ENCODE measurements at regions not wholly inside any gene's neighbourhood (a gene's known extent, or its start where the extent isn't known, plus 50 kb on each side); places are given as distances from the start of the nearest gene placed in this dataset.

GRCh38 chr10:125415964-125416363, 255.6 kb upstream of the CTBP2 start:
- TF ChIP-seq CTCF (IDR thresholded peaks at IDR 0.05) (no peak), USF1 (IDR thresholded peaks at IDR 0.05; ENCODE audit: borderline replicate concordance, low read depth) (no peak), GABPA (IDR thresholded peaks at IDR 0.05; ENCODE audit: low read depth) (no peak), USF2 (IDR thresholded peaks at IDR 0.05; ENCODE audit: borderline replicate concordance, low read depth, low read length) (no peak), RFX5 (IDR thresholded peaks at IDR 0.05; ENCODE audit: low read length) (no peak), FOXM1 (IDR thresholded peaks at IDR 0.05; ENCODE audit: low read depth) (no peak), MAX (IDR thresholded peaks at IDR 0.05; ENCODE audit: low read depth) (no peak), POLR2AphosphoS5 (IDR thresholded peaks at IDR 0.05; ENCODE audit: low read depth, low read length) (no peak), RXRA (IDR thresholded peaks at IDR 0.05; ENCODE audit: borderline replicate concordance, low read depth) (no peak), TCF12 (IDR thresholded peaks at IDR 0.05) (no peak), EP300 (IDR thresholded peaks at IDR 0.05; ENCODE audit: borderline replicate concordance in 1 of 2, low read depth in 1 of 2, low read length in 1 of 2) (no peak)

Measured in SK-N-SH (cell line).